ENCODE measurements at regions not wholly inside any gene's neighbourhood (a gene's known extent, or its start where the extent isn't known, plus 50 kb on each side); places are given as distances from the start of the nearest gene placed in this dataset.

GRCh38 chr5:67454957-67455561 is 258.5 kb upstream of the CD180 start:
- Histone ChIP-seq H3K9ac (ENCODE audit: control insufficient read depth, insufficient read depth, low read length) (no peak overlapping the region), H3K79me2 (ENCODE audit: control insufficient read depth, insufficient read depth, low read length) (no peaks in the 10 kb centered on the region), H2AFZ (ENCODE audit: control insufficient read depth, low read depth, low read length) (no peak overlapping the region), H3K4me1 (ENCODE audit: control insufficient read depth, insufficient read depth, low read length) (no peaks in the 10 kb centered on the region), H3K4me2 (ENCODE audit: control insufficient read depth, insufficient read depth) (no peak overlapping the region), H3K9me3 (replicated peaks; ENCODE audit: control insufficient read depth, insufficient read depth, low read length) (peaks cover 1% of the 10 kb centered on the region; the same call in 1 of the 3 replicates), H4K20me1 (ENCODE audit: control insufficient read depth, insufficient read depth) (no peaks in the 10 kb centered on the region), H3K27ac (ENCODE audit: control insufficient read depth, insufficient read depth) (no peak overlapping the region), H3K36me3 (ENCODE audit: control insufficient read depth in 2 of 2, insufficient read depth in 2 of 2, low read length in 1 of 2) (no peaks in the 10 kb centered on the region), H3K27me3 (replicated peaks in 1 of 2; ENCODE audit: control insufficient read depth in 2 of 2, insufficient read depth in 2 of 2, low read length in 1 of 2) (no peaks in the 10 kb centered on the region), H3K4me3 (no peak overlapping the region)
- WGBS (ENCODE audit: insufficient coverage, insufficient replicate concordance, low lambda C conversion rate, missing lambda C conversion rate) = 83% methylated on average over 1 of the region's 1 CpG
- no peak for FAIRE-seq
- ChIA-PET SMC1A (ENCODE audit: uncharacterized antibody, unreplicated experiment) (no interaction called here), CTCF (no interaction called here), POLR2A (no interaction called here), RAD21 (ENCODE audit: unreplicated experiment) (no interaction called here)
- DNase-seq (ENCODE audit: low read depth, low spot score) = no peak
- in situ Hi-C loops (cut with MboI) = no loop called here
- no TSS peak for BruUV-seq (replicated peaks)
- TF ChIP-seq MYB (IDR thresholded peaks at IDR 0.05; ENCODE audit: borderline replicate concordance, low read depth, low read length) (no peak), STAT3 (IDR thresholded peaks at IDR 0.05; ENCODE audit: low read depth, low read length) (no peak), JUNB (IDR thresholded peaks at IDR 0.05) (no peak), RELB (IDR thresholded peaks at IDR 0.05; ENCODE audit: low read depth) (no peak), CBFB (IDR thresholded peaks at IDR 0.05; ENCODE audit: low read depth) (no peak), ZBTB33 (IDR thresholded peaks at IDR 0.05) (no peak), USF1 (IDR thresholded peaks at IDR 0.05; ENCODE audit: borderline replicate concordance, extremely low read length, insufficient read depth, low read depth, low read length) (no peak), BCL11A (IDR thresholded peaks at IDR 0.05; ENCODE audit: low read depth, low read length) (no peak), ESRRA (IDR thresholded peaks at IDR 0.05; ENCODE audit: low read length) (no peak), EGR1 (IDR thresholded peaks at IDR 0.05; ENCODE audit: borderline replicate concordance in 1 of 2, low read depth in 2 of 2, low read length in 2 of 2) (no peak), PAX8 (IDR thresholded peaks at IDR 0.05) (no peak)
- ATAC-seq = no peak
- intact Hi-C loops (cut with micrococcal nuclease; ENCODE audit: unreplicated experiment) = no loop called here
